ENCODE measurements at regions not wholly inside any gene's neighbourhood (a gene's known extent, or its start where the extent isn't known, plus 50 kb on each side); places are given as distances from the start of the nearest gene placed in this dataset.

- TF ChIP-seq POLR2A (IDR thresholded peaks at IDR 0.05) (no peak), CTCF (IDR thresholded peaks at IDR 0.05) (no peak)
Observed at GRCh38 chr3:82707035-82707434, 945.6 kb upstream of the GBE1 start.

All from testis (tissue), 2 donors.